Hepatocyte (in vitro differentiated cells): ENCODE measurements at regions not wholly inside any gene's neighbourhood (a gene's known extent, or its start where the extent isn't known, plus 50 kb on each side); places are given as distances from the start of the nearest gene placed in this dataset.

ENCODE experiments used
- EZH2 ChIP-seq: fragments of 200-600 bp; sonication (generic); IDR thresholded peaks from 2 replicates; pipeline ENCODE4 v1.6.1; 2016; ENCODE audit warnings: antibody characterized with exemption, mild to moderate bottlenecking, borderline replicate concordance
- EZH2phosphoT487 ChIP-seq: fragments of 200-600 bp; sonication (generic); IDR thresholded peaks from one replicate; pipeline ENCODE4 v1.6.1; 2018; ENCODE audit warnings: antibody characterized with exemption, mild to moderate bottlenecking, low read depth, moderate library complexity; ENCODE audit not compliant: unreplicated experiment, severe bottlenecking
- TF ChIP-seq, protein P1 (sequence below): fragments of 200-600 bp; sonication (generic); IDR thresholded peaks from 2 replicates; pipeline ENCODE4 v1.5.1; 2016; ENCODE audit warnings: antibody characterized with exemption, mild to moderate bottlenecking; ENCODE audit not compliant: poor library complexity

DNA sequence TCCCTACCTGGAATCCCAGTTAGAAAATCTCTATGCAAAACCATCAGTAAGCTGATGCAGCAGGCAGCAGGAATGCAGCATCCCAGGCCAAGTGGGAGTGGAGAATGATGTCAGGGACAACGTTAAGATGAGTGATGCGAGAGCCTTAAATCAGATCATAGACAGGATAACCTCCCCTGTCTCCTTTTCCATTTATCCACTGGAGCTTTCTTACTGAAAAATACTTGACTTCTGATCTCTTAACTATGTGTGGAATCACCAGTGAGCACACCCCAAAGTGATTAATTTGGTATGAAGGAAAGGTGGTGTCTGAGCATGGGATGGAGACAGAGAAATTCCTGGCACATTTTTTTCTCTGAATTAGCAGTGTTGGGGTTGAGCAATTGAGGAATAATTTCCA lies 98.0 kb downstream of the RND3 start:
- TF ChIP-seq EZH2 (no peak), EZH2phosphoT487 (no peak)
- TF ChIP-seq, protein P1, sequence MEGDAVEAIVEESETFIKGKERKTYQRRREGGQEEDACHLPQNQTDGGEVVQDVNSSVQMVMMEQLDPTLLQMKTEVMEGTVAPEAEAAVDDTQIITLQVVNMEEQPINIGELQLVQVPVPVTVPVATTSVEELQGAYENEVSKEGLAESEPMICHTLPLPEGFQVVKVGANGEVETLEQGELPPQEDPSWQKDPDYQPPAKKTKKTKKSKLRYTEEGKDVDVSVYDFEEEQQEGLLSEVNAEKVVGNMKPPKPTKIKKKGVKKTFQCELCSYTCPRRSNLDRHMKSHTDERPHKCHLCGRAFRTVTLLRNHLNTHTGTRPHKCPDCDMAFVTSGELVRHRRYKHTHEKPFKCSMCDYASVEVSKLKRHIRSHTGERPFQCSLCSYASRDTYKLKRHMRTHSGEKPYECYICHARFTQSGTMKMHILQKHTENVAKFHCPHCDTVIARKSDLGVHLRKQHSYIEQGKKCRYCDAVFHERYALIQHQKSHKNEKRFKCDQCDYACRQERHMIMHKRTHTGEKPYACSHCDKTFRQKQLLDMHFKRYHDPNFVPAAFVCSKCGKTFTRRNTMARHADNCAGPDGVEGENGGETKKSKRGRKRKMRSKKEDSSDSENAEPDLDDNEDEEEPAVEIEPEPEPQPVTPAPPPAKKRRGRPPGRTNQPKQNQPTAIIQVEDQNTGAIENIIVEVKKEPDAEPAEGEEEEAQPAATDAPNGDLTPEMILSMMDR, result no peak
